ENCODE measurements at regions not wholly inside any gene's neighbourhood (a gene's known extent, or its start where the extent isn't known, plus 50 kb on each side); places are given as distances from the start of the nearest gene placed in this dataset.

GRCh38 chr5:66426259-66427138 lies 169.7 kb upstream of the MAST4 start:
- no peaks in the 10 kb centered on the region for H3K27me3 ChIP-seq (ENCODE audit: control insufficient read depth, insufficient read depth, low read length)
- DNase-seq (ENCODE audit: low read depth), result no peak
- no peak overlapping the region for H3K4me3 ChIP-seq (ENCODE audit: low read depth, low read length)
- no peak for TF ChIP-seq CTCF (IDR thresholded peaks at IDR 0.05; ENCODE audit: insufficient read depth, low read depth, low read length)
- no peaks in the 10 kb centered on the region for H3K36me3 ChIP-seq (ENCODE audit: control insufficient read depth, insufficient read depth, low read length)
- ChIA-PET POLR2A (no interaction called here), CTCF (no interaction called here)

- Histone ChIP-seq H3K4me3 (ENCODE audit: low read depth, low read length) (no peak overlapping the region), H3K36me3 (ENCODE audit: control insufficient read depth, insufficient read depth, low read length) (no peaks in the 10 kb centered on the region), H3K27me3 (ENCODE audit: control insufficient read depth, insufficient read depth, low read length) (no peaks in the 10 kb centered on the region)
- DNase-seq (ENCODE audit: low read depth), result no peak
- no peak for TF ChIP-seq CTCF (IDR thresholded peaks at IDR 0.05; ENCODE audit: insufficient read depth, low read depth, low read length)
- ChIA-PET CTCF (no interaction called here), POLR2A (no interaction called here)
These were observed 169.1 kb upstream of the MAST4 start for GRCh38 chr5:66427139-66427442.

- peak; percentile 20; the same call in 1 of the 2 replicates for TF ChIP-seq CTCF (IDR thresholded peaks at IDR 0.05; ENCODE audit: insufficient read depth, low read depth, low read length)
- H3K4me3 ChIP-seq (ENCODE audit: low read depth, low read length), result no peak overlapping the region
- no peaks in the 10 kb centered on the region for H3K36me3 ChIP-seq (ENCODE audit: control insufficient read depth, insufficient read depth, low read length)
- H3K27me3 ChIP-seq (ENCODE audit: control insufficient read depth, insufficient read depth, low read length), result no peaks in the 10 kb centered on the region
- ChIA-PET POLR2A (no interaction called here), CTCF (no interaction called here)
- no peak for DNase-seq (ENCODE audit: low read depth)
These were observed 159.5 kb upstream of the MAST4 start for GRCh38 chr5:66436721-66437120.

- DNase-seq (ENCODE audit: low read depth), result no peak
- CTCF ChIA-PET, result no interaction called here
- Histone ChIP-seq H3K36me3 (ENCODE audit: control insufficient read depth, insufficient read depth, low read length) (no peaks in the 10 kb centered on the region), H3K4me3 (ENCODE audit: low read depth, low read length) (no peak overlapping the region), H3K27me3 (ENCODE audit: control insufficient read depth, insufficient read depth, low read length) (no peaks in the 10 kb centered on the region)
- POLR2A ChIA-PET, result no interaction called here
- no peak for TF ChIP-seq CTCF (IDR thresholded peaks at IDR 0.05; ENCODE audit: insufficient read depth, low read depth, low read length)
These were observed 158.1 kb upstream of the MAST4 start for GRCh38 chr5:66438087-66438486.

- H3K4me3 ChIP-seq (ENCODE audit: low read depth, low read length), result no peak overlapping the region
- no peak for TF ChIP-seq CTCF (IDR thresholded peaks at IDR 0.05; ENCODE audit: insufficient read depth, low read depth, low read length)
- no peaks in the 10 kb centered on the region for H3K27me3 ChIP-seq (ENCODE audit: control insufficient read depth, insufficient read depth, low read length)
- no peak for DNase-seq (ENCODE audit: low read depth)
- CTCF ChIA-PET, result no interaction called here
- no peaks in the 10 kb centered on the region for H3K36me3 ChIP-seq (ENCODE audit: control insufficient read depth, insufficient read depth, low read length)
- POLR2A ChIA-PET, result no interaction called here
These were observed 157.5 kb upstream of the MAST4 start for GRCh38 chr5:66438696-66439095.

Data from BJ (cell line).